SK-N-SH treated with all-trans-retinoic acid at 6 μM for 48 hours (cell line): ENCODE measurements at regions not wholly inside any gene's neighbourhood (a gene's known extent, or its start where the extent isn't known, plus 50 kb on each side); places are given as distances from the start of the nearest gene placed in this dataset.

Source experiments
- ARNTL ChIP-seq: fragments of 450-650 bp; formaldehyde crosslinking; IDR thresholded peaks from 2 replicates; pipeline ENCODE4 v1.5.0; 2020; ENCODE audit warnings: low read depth, mild to moderate bottlenecking, moderate library complexity, borderline replicate concordance
- CSRNP3 ChIP-seq: fragments of 250-450 bp; sonication (Bioruptor Pico); IDR thresholded peaks from 2 replicates; pipeline ENCODE4 v1.5.1; 2021; ENCODE audit warnings: mild to moderate bottlenecking, moderate library complexity
- SNAI2 ChIP-seq: fragments of 250-450 bp; sonication (Bioruptor Pico); IDR thresholded peaks from 2 replicates; pipeline ENCODE4 v1.5.0; 2020; ENCODE audit warnings: mild to moderate bottlenecking, moderate library complexity
- TOX ChIP-seq: fragments of 250-450 bp; sonication (Bioruptor Pico); IDR thresholded peaks from 2 replicates; pipeline ENCODE4 v1.8.0; 2021; ENCODE audit warnings: mild to moderate bottlenecking, moderate library complexity, borderline replicate concordance
- ZFP3 ChIP-seq: fragments of 250-450 bp; sonication (Bioruptor Pico); IDR thresholded peaks from 2 replicates; pipeline ENCODE4 v1.5.0; 2020; ENCODE audit warnings: mild to moderate bottlenecking, moderate library complexity
- ZFP30 ChIP-seq: fragments of 450-650 bp; formaldehyde crosslinking; IDR thresholded peaks from 2 replicates; pipeline ENCODE4 v1.5.0; 2022; ENCODE audit warnings: mild to moderate bottlenecking, moderate library complexity
- ZNF8 ChIP-seq: fragments of 450-650 bp; formaldehyde crosslinking; IDR thresholded peaks from 2 replicates; pipeline ENCODE4 v1.5.0; 2020; ENCODE audit warnings: mild to moderate bottlenecking, moderate library complexity
- TF ChIP-seq, protein P1 (sequence below): fragments of 250-450 bp; sonication (Bioruptor Pico); IDR thresholded peaks from 2 replicates; pipeline ENCODE4 v1.5.0; 2020; ENCODE audit warnings: mild to moderate bottlenecking, moderate library complexity
- TF ChIP-seq, protein P2 (sequence below): fragments of 250-450 bp; sonication (Bioruptor Pico); IDR thresholded peaks from 2 replicates; pipeline ENCODE4 v1.8.0; 2020; ENCODE audit warnings: mild to moderate bottlenecking, moderate library complexity, borderline replicate concordance

DNA sequence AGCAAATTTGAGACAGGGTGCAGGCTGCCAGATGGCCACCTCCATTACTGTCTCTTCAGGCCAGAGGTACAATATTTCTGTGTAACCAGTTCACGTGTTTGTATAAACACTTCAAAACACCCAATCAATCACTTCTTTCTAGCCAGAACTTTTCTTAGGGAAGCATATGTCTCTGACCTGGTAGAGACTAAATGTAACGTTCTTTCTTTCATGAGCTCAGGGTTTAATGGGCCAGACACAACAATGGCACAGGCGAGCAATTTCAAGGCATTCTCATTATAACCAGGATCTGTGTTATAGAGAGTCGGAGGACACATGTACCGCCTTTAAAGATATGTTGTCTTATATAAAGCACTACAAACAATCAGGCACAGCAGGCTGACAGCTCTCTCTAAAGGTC is 1846.4 kb upstream of the PIK3C3 start:
- TF ChIP-seq ARNTL (CRISPR knock-in tag) (no peak), TOX (no peak), ZNF8 (no peak), ZFP30 (CRISPR knock-in tag) (no peak), ZFP3 (CRISPR knock-in tag) (no peak), SNAI2 (CRISPR knock-in tag) (no peak), CSRNP3 (no peak)
- TF ChIP-seq, protein P1, sequence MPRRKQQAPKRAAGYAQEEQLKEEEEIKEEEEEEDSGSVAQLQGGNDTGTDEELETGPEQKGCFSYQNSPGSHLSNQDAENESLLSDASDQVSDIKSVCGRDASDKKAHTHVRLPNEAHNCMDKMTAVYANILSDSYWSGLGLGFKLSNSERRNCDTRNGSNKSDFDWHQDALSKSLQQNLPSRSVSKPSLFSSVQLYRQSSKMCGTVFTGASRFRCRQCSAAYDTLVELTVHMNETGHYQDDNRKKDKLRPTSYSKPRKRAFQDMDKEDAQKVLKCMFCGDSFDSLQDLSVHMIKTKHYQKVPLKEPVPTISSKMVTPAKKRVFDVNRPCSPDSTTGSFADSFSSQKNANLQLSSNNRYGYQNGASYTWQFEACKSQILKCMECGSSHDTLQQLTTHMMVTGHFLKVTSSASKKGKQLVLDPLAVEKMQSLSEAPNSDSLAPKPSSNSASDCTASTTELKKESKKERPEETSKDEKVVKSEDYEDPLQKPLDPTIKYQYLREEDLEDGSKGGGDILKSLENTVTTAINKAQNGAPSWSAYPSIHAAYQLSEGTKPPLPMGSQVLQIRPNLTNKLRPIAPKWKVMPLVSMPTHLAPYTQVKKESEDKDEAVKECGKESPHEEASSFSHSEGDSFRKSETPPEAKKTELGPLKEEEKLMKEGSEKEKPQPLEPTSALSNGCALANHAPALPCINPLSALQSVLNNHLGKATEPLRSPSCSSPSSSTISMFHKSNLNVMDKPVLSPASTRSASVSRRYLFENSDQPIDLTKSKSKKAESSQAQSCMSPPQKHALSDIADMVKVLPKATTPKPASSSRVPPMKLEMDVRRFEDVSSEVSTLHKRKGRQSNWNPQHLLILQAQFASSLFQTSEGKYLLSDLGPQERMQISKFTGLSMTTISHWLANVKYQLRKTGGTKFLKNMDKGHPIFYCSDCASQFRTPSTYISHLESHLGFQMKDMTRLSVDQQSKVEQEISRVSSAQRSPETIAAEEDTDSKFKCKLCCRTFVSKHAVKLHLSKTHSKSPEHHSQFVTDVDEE (CRISPR knock-in tag): no peak
- TF ChIP-seq, protein P2, sequence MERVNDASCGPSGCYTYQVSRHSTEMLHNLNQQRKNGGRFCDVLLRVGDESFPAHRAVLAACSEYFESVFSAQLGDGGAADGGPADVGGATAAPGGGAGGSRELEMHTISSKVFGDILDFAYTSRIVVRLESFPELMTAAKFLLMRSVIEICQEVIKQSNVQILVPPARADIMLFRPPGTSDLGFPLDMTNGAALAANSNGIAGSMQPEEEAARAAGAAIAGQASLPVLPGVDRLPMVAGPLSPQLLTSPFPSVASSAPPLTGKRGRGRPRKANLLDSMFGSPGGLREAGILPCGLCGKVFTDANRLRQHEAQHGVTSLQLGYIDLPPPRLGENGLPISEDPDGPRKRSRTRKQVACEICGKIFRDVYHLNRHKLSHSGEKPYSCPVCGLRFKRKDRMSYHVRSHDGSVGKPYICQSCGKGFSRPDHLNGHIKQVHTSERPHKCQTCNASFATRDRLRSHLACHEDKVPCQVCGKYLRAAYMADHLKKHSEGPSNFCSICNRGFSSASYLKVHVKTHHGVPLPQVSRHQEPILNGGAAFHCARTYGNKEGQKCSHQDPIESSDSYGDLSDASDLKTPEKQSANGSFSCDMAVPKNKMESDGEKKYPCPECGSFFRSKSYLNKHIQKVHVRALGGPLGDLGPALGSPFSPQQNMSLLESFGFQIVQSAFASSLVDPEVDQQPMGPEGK (CRISPR knock-in tag): no peak
